HG03139 (cell line): ENCODE measurements at regions not wholly inside any gene's neighbourhood (a gene's known extent, or its start where the extent isn't known, plus 50 kb on each side); places are given as distances from the start of the nearest gene placed in this dataset.

Experiments used
- ATAC-seq: cut with Tn5 transposase; IDR thresholded peaks from one replicate; pipeline ENCODE4 v1.9.1; 2021; ENCODE audit not compliant: unreplicated experiment

- no peak for ATAC-seq
Observed at GRCh38 chrX:38886112-38886511, 84.9 kb downstream of the MID1IP1 start.

- ATAC-seq = no peak
Observed at GRCh38 chrX:38887222-38887621, 86.0 kb downstream of the MID1IP1 start.

- ATAC-seq = no peak
Observed at GRCh38 chrX:38890326-38890725, 89.1 kb downstream of the MID1IP1 start.

- ATAC-seq = no peak
Observed at GRCh38 chrX:38890963-38891362, 89.7 kb downstream of the MID1IP1 start.

GRCh38 chrX:38891641-38892413 lies 90.6 kb downstream of the MID1IP1 start:
- ATAC-seq = no peak

- ATAC-seq = no peak
Observed at GRCh38 chrX:38893441-38893840, 92.2 kb downstream of the MID1IP1 start.

- no peak for ATAC-seq
Observed at GRCh38 chrX:38895775-38896174, 94.5 kb downstream of the MID1IP1 start.

GRCh38 chrX:38896724-38897298 lies 95.6 kb downstream of the MID1IP1 start:
- ATAC-seq = no peak

- ATAC-seq = no peak
Observed at GRCh38 chrX:38898261-38898660, 97.0 kb downstream of the MID1IP1 start.

GRCh38 chrX:38899650-38900049 lies 98.4 kb downstream of the MID1IP1 start:
- no peak for ATAC-seq

- no peak for ATAC-seq
Observed at GRCh38 chrX:38900719-38901118, 99.5 kb downstream of the MID1IP1 start.

GRCh38 chrX:38902972-38903492 lies 101.8 kb downstream of the MID1IP1 start:
- no peak for ATAC-seq

- ATAC-seq = no peak
Observed at GRCh38 chrX:38916801-38917200, 115.5 kb downstream of the MID1IP1 start.

- ATAC-seq = no peak
Observed at GRCh38 chrX:38917954-38918353, 116.7 kb downstream of the MID1IP1 start.

- no peak for ATAC-seq
Observed at GRCh38 chrX:38919202-38919601, 117.9 kb downstream of the MID1IP1 start.

- no peak for ATAC-seq
Observed at GRCh38 chrX:38919853-38920528, 118.7 kb downstream of the MID1IP1 start.

- no peak for ATAC-seq
Observed at GRCh38 chrX:38923451-38923969, 122.3 kb downstream of the MID1IP1 start.

GRCh38 chrX:38927592-38927991 lies 126.3 kb downstream of the MID1IP1 start:
- no peak for ATAC-seq

- no peak for ATAC-seq
Observed at GRCh38 chrX:38929966-38930421, 128.7 kb downstream of the MID1IP1 start.

- ATAC-seq = no peak
Observed at GRCh38 chrX:38930474-38930873, 129.2 kb downstream of the MID1IP1 start.

- ATAC-seq = no peak
Observed at GRCh38 chrX:38935561-38935960, 134.3 kb downstream of the MID1IP1 start.

GRCh38 chrX:38937400-38937799 lies 136.1 kb downstream of the MID1IP1 start:
- no peak for ATAC-seq
